HCT116 (cell line): ENCODE measurements at regions not wholly inside any gene's neighbourhood (a gene's known extent, or its start where the extent isn't known, plus 50 kb on each side); places are given as distances from the start of the nearest gene placed in this dataset.

Experiments
- ATAC-seq: fragments of 200-7000 bp; cut with Tn5 transposase; 2 replicates; pipeline ENCODE4 v1.9.1; 2020; ENCODE audit warnings: mild to moderate bottlenecking, moderate library complexity
- BruUV-seq: library from RNA; stranded (reverse); fragments of 400-500 nt; replicated peaks from 2 replicates; lab custom pipeline; 2021; lab: Mats Ljungman, UMichigan
- CTCF ChIA-PET: fragments of 300-600 bp; sonication (Branson Sonifier 250); formaldehyde crosslinking; loops from one replicate; lab custom pipeline; 2021; ENCODE audit warnings: antibody characterized with exemption; lab: Charles Lee
- POLR2A ChIA-PET: fragments of 300-600, 350-600 bp; sonication (Branson Sonifier 250); formaldehyde crosslinking; loops from one replicate; lab custom pipeline; 2021; ENCODE audit warnings: antibody characterized with exemption; lab: Charles Lee
- RAD21 ChIA-PET, 2 experiments: fragments of 300-600 bp; sonication (Branson Sonifier 250); formaldehyde crosslinking; loops; one replicate each; lab custom pipeline; 2023; ENCODE audit warnings: low total read pairs in 2 of 2; ENCODE audit not compliant: uncharacterized antibody in 2 of 2, unreplicated experiment in 2 of 2, low non-redundant PET in 1 of 2; lab: Charles Lee
- DNase-seq: peaks from one replicate; pipeline ENCODE4 v3.0.0-alpha.2; 2010; ENCODE audit warnings: low read depth, low spot score
- H2AFZ ChIP-seq: fragments of 200-600 bp; shearing (Covaris generic), sonication (generic); 2 replicates; pipeline ENCODE4 v1.6.1; 2017; ENCODE audit warnings: low read depth, mixed run types, mixed read lengths, antibody characterized with exemption, low read length; ENCODE audit not compliant: poor library complexity, severe bottlenecking
- H3K27ac ChIP-seq: 2 replicates; pipeline ENCODE4 v1.5.1; 2012; ENCODE audit warnings: low read depth, low read length
- H3K27me3 ChIP-seq: fragments of 200-600 bp; sonication (generic); 2 replicates; pipeline ENCODE4 v1.6.1; 2016; ENCODE audit warnings: mixed run types, low read length, mixed read lengths; ENCODE audit not compliant: insufficient read depth
- H3K36me3 ChIP-seq, 2 experiments: fragments of 200-500 bp in 1 of 2; fragments of 200-600 bp in 1 of 2; sonication (Bioruptor generic) in 1 of 2; sonication (generic) in 1 of 2; 2 replicates each; pipeline versions ENCODE4 v1.5.1 to v1.6.1; 2014 to 2016; ENCODE audit warnings: low read length in 2 of 2, inconsistent platforms in 1 of 2, mixed read lengths in 1 of 2, mixed run types in 1 of 2; ENCODE audit not compliant: insufficient read depth in 2 of 2, control insufficient read depth in 1 of 2
- H3K4me1 ChIP-seq, 2 experiments: fragments of 200-600 bp in 1 of 2; sonication (generic) in 1 of 2; 2 replicates each; pipeline versions ENCODE4 v1.5.1 to v1.6.1; 2012 to 2017; ENCODE audit warnings: low read length in 2 of 2, inconsistent platforms in 1 of 2, mild to moderate bottlenecking in 1 of 2, mixed read lengths in 1 of 2, mixed run types in 1 of 2, moderate library complexity in 1 of 2; ENCODE audit not compliant: insufficient read depth in 2 of 2, control insufficient read depth in 1 of 2
- H3K4me2 ChIP-seq: fragments of 200-600 bp; sonication (generic); 2 replicates; pipeline ENCODE4 v1.6.1; 2017; ENCODE audit warnings: mixed run types, low read length, mixed read lengths
- H3K4me3 ChIP-seq, 2 experiments: fragments of 200-600 bp in 1 of 2; sonication (generic) in 1 of 2; replicated peaks in 1 of 2; 2 replicates each; pipeline ENCODE4 v1.5.1; 2011 to 2016; ENCODE audit warnings: low read length in 2 of 2, control low read depth in 1 of 2, low read depth in 1 of 2, mild to moderate bottlenecking in 1 of 2, mixed read lengths in 1 of 2, mixed run types in 1 of 2
- H3K79me2 ChIP-seq: fragments of 200-600 bp; sonication (generic); 2 replicates; pipeline ENCODE4 v1.6.1; 2017; ENCODE audit warnings: mild to moderate bottlenecking, mixed run types, low read length, moderate library complexity, mixed read lengths; ENCODE audit not compliant: insufficient read depth
- H3K9ac ChIP-seq: fragments of 200-600 bp; sonication (generic); 2 replicates; pipeline ENCODE4 v1.6.1; 2016; ENCODE audit warnings: low read length, mixed read lengths
- H3K9me2 ChIP-seq: fragments of 200-600 bp; sonication (generic), shearing (Covaris generic); 2 replicates; pipeline ENCODE4 v1.6.1; 2017; ENCODE audit warnings: mixed run types, mild to moderate bottlenecking, moderate library complexity; ENCODE audit not compliant: insufficient read depth
- H3K9me3 ChIP-seq, 2 experiments: fragments of 200-500 bp in 1 of 2; fragments of 200-600 bp in 1 of 2; sonication (Bioruptor generic) in 1 of 2; sonication (generic) in 1 of 2; 2 replicates each; pipeline ENCODE4 v1.6.1; 2014 to 2017; ENCODE audit warnings: low read length in 2 of 2, mixed read lengths in 2 of 2, inconsistent platforms in 1 of 2, low read depth in 1 of 2, mild to moderate bottlenecking in 1 of 2, mixed run types in 1 of 2, moderate library complexity in 1 of 2; ENCODE audit not compliant: control insufficient read depth in 1 of 2, insufficient read depth in 1 of 2
- H4K20me1 ChIP-seq: fragments of 200-600 bp; sonication (generic), shearing (Covaris generic); 2 replicates; pipeline ENCODE4 v1.6.1; 2017; ENCODE audit warnings: mixed run types, mild to moderate bottlenecking, moderate library complexity; ENCODE audit not compliant: insufficient read depth
- CTCF ChIP-seq, 3 experiments: fragments of 200-600 bp in 1 of 3; sonication (generic) in 1 of 3; IDR thresholded peaks in 2 of 3; conservative IDR thresholded peaks in 1 of 3; 2 replicates each; pipeline ENCODE4 v1.5.1; 2012 to 2017; ENCODE audit warnings: low read depth in 2 of 3, low read length in 2 of 3, antibody characterized with exemption in 1 of 3, borderline replicate concordance in 1 of 3, control low read depth in 1 of 3, mild to moderate bottlenecking in 1 of 3, mixed read lengths in 1 of 3, mixed run types in 1 of 3, moderate library complexity in 1 of 3; ENCODE audit not compliant: insufficient read depth in 1 of 3
- EGR1 ChIP-seq: IDR thresholded peaks from 2 replicates; pipeline ENCODE4 v1.6.1; 2012; ENCODE audit warnings: low read depth
- ELF1 ChIP-seq: IDR thresholded peaks from 2 replicates; pipeline ENCODE4 v1.6.1; 2012; ENCODE audit warnings: low read depth, borderline replicate concordance
- JUND ChIP-seq: IDR thresholded peaks from 2 replicates; pipeline ENCODE4 v1.6.1; 2012
- POLR2AphosphoS5 ChIP-seq: IDR thresholded peaks from 2 replicates; pipeline ENCODE4 v1.6.1; 2011; ENCODE audit warnings: mild to moderate bottlenecking, low read depth, low read length, moderate library complexity
- RAD21 ChIP-seq: IDR thresholded peaks from 2 replicates; pipeline ENCODE4 v1.6.1; 2012; ENCODE audit warnings: low read depth, mild to moderate bottlenecking
- REST ChIP-seq: IDR thresholded peaks from 2 replicates; pipeline ENCODE4 v1.6.1; 2012; ENCODE audit warnings: low read depth
- SP1 ChIP-seq: IDR thresholded peaks from 2 replicates; pipeline ENCODE4 v1.6.1; 2012; ENCODE audit warnings: low read depth
- SRF ChIP-seq: IDR thresholded peaks from 2 replicates; pipeline ENCODE4 v1.6.1; 2012; ENCODE audit warnings: low read depth
- ZBTB33 ChIP-seq: IDR thresholded peaks from 2 replicates; pipeline ENCODE4 v1.6.1; 2011; ENCODE audit warnings: mild to moderate bottlenecking, low read length, moderate library complexity; ENCODE audit not compliant: insufficient replicate concordance; ENCODE audit errors: extremely low read depth
- ZFX ChIP-seq: fragments of 450-650 bp; IDR thresholded peaks from 2 replicates; pipeline ENCODE4 v1.6.1; 2017
- ZNF274 ChIP-seq: fragments of 200-500 bp; sonication (Bioruptor generic); IDR thresholded peaks from 2 replicates; pipeline ENCODE4 v1.6.1; 2014; ENCODE audit warnings: mild to moderate bottlenecking, low read depth, low read length, inconsistent platforms
- intact Hi-C: fragments of 100-400 bp; cut with micrococcal nuclease; formaldehyde crosslinking; loops from 2 replicates; pipeline ENCODE4 v1.10.0; 2022
- TF ChIP-seq, protein P1 (sequence below): IDR thresholded peaks from 2 replicates; pipeline ENCODE4 v1.6.1; 2012

GRCh38 chr4:60452266-60452665 lies 747.9 kb upstream of the ADGRL3 start:
- RAD21 ChIA-PET, result no interaction called here
- CTCF ChIA-PET, result no interaction called here
- Histone ChIP-seq H3K4me2 (no peak overlapping the region), H3K27ac (no peak overlapping the region), H3K4me3 (no peak overlapping the region), H3K9me2 (no peaks in the 10 kb centered on the region), H3K27me3 (no peaks in the 10 kb centered on the region)
- POLR2A ChIA-PET, result no interaction called here
- no peak for ATAC-seq
- TF ChIP-seq ZNF274 (no peak), SRF (no peak), EGR1 (no peak), ZFX (no peak), ZBTB33 (no peak), ELF1 (no peak), SP1 (no peak), RAD21 (no peak), JUND (no peak), POLR2AphosphoS5 (no peak), REST (no peak), CTCF (IDR thresholded peaks at IDR 0.05 in 2 of 3, conservative IDR thresholded peaks at IDR 0.05 in 1 of 3; ENCODE audit: borderline replicate concordance in 1 of 3, insufficient read depth in 1 of 3, low read depth in 2 of 3, low read length in 2 of 3) (no peak)
- TF ChIP-seq, protein P1, sequence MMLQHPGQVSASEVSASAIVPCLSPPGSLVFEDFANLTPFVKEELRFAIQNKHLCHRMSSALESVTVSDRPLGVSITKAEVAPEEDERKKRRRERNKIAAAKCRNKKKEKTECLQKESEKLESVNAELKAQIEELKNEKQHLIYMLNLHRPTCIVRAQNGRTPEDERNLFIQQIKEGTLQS, result no peak
- TF ChIP-seq, all 23 proteins: peak for 0
- no TSS peak for BruUV-seq
- Histone ChIP-seq H2AFZ (no peak overlapping the region), H4K20me1 (no peaks in the 10 kb centered on the region), H3K9me3 (peaks cover 0 to 25% of the 10 kb centered on the region in 2 experiments; a peak in 2 of 4 replicates), H3K79me2 (no peaks in the 10 kb centered on the region), H3K36me3 (no peaks in the 10 kb centered on the region), H3K9ac (no peak overlapping the region), H3K4me1 (no peaks in the 10 kb centered on the region)
- no peak for DNase-seq
- intact Hi-C loops, result no loop called here
